DND-41 (cell line): ENCODE measurements at regions not wholly inside any gene's neighbourhood (a gene's known extent, or its start where the extent isn't known, plus 50 kb on each side); places are given as distances from the start of the nearest gene placed in this dataset.

Source experiments
- EZH2 ChIP-seq: IDR thresholded peaks from 3 replicates; pipeline ENCODE4 v1.6.1; 2012; ENCODE audit warnings: borderline replicate concordance, low read depth, mild to moderate bottlenecking, moderate library complexity, low read length, inconsistent platforms; ENCODE audit not compliant: severe bottlenecking
- TF ChIP-seq, protein P1 (sequence below): IDR thresholded peaks from 2 replicates; pipeline ENCODE4 v1.5.1; 2012; ENCODE audit warnings: borderline replicate concordance, low read length, moderate library complexity, mild to moderate bottlenecking; ENCODE audit not compliant: poor library complexity, severe bottlenecking; ENCODE audit errors: extremely low read depth

DNA sequence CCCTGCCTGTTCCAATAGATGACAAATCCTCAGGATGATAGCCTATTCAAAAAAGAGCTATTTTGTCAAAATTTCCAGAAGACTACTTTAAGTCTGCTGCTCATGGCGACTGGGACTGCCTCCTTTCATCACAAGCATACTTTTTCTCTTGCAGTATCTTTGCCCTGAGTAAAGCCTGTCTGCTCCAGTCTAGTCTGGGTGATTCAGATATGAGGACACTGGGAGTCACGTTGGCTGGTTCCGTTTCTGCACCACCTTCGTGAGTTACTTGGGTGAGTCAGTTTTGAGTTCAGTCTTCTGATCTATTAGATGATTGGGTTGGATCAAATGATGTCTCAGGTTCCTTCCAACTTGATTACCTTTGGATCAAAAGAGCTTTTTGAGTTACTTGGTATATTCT is 301.3 kb upstream of the STXBP6 start:
- TF ChIP-seq, protein P1, sequence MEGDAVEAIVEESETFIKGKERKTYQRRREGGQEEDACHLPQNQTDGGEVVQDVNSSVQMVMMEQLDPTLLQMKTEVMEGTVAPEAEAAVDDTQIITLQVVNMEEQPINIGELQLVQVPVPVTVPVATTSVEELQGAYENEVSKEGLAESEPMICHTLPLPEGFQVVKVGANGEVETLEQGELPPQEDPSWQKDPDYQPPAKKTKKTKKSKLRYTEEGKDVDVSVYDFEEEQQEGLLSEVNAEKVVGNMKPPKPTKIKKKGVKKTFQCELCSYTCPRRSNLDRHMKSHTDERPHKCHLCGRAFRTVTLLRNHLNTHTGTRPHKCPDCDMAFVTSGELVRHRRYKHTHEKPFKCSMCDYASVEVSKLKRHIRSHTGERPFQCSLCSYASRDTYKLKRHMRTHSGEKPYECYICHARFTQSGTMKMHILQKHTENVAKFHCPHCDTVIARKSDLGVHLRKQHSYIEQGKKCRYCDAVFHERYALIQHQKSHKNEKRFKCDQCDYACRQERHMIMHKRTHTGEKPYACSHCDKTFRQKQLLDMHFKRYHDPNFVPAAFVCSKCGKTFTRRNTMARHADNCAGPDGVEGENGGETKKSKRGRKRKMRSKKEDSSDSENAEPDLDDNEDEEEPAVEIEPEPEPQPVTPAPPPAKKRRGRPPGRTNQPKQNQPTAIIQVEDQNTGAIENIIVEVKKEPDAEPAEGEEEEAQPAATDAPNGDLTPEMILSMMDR: no peak
- TF ChIP-seq EZH2: no peak
